ENCODE measurements at regions not wholly inside any gene's neighbourhood (a gene's known extent, or its start where the extent isn't known, plus 50 kb on each side); places are given as distances from the start of the nearest gene placed in this dataset.
A peak's percentile ranks its signal among the peaks of the same experiment; 100 is the strongest.

GRCh38 chr2:126480033-126480432 is 175.9 kb upstream of the GYPC start:
- no peaks in the 10 kb centered on the region for H3K4me1 Mint-ChIP-seq
- no peak for DNase-seq (ENCODE audit: low spot score)
- H3K36me3 Mint-ChIP-seq, result peaks cover 48% of the 10 kb centered on the region
- no peak overlapping the region for H3K27ac Mint-ChIP-seq
- no peak overlapping the region for H3K4me3 Mint-ChIP-seq
- POLR2A ChIA-PET, result no interaction called here
- no peak for TF ChIP-seq HMGA2 (CRISPR knock-in tag; IDR thresholded peaks at IDR 0.05)
- TF ChIP-seq ZBTB21 (CRISPR knock-in tag; IDR thresholded peaks at IDR 0.05; ENCODE audit: borderline replicate concordance), result no peak
- TF ChIP-seq SP1 (CRISPR knock-in tag; conservative IDR thresholded peaks at IDR 0.05), result no peak
- TF ChIP-seq ARID4B (CRISPR knock-in tag; IDR thresholded peaks at IDR 0.05; ENCODE audit: borderline replicate concordance), result no peak
- no peak for TF ChIP-seq ERG (CRISPR knock-in tag; IDR thresholded peaks at IDR 0.05)
- H3K27me3 Mint-ChIP-seq (ENCODE audit: low read depth), result no peaks in the 10 kb centered on the region
- ATAC-seq, result no peak
- H3K9me3 Mint-ChIP-seq, result peaks cover 72% of the 10 kb centered on the region
- CTCF ChIA-PET, result no interaction called here

GRCh38 chr2:126482582-126483464 is 173.1 kb upstream of the GYPC start:
- DNase-seq (ENCODE audit: low spot score) (no peak), ATAC-seq (peak; percentile 86)
- ChIA-PET POLR2A (no interaction called here), CTCF (interaction anchor here (1.4 kb wide), 1 partner anchor 21 kb away, joined by 4 read pairs; no protein-coding TSS in a partner anchor)
- H3K4me1 Mint-ChIP-seq, result no peaks in the 10 kb centered on the region
- H3K36me3 Mint-ChIP-seq, result peaks cover 41% of the 10 kb centered on the region
- no peak overlapping the region for H3K4me3 Mint-ChIP-seq
- TF ChIP-seq USF2 (CRISPR knock-in tag; IDR thresholded peaks at IDR 0.05) (0 out of 2 replicates have a peak, but pooled peaks have one; percentile 7), TCF7 (CRISPR knock-in tag; IDR thresholded peaks at IDR 0.05; ENCODE audit: low read depth) (no peak)
- no peak overlapping the region for H3K27ac Mint-ChIP-seq
- H3K9me3 Mint-ChIP-seq, result peaks cover 67% of the 10 kb centered on the region
- no peaks in the 10 kb centered on the region for H3K27me3 Mint-ChIP-seq (ENCODE audit: low read depth)

GRCh38 chr2:126494593-126494992 is 161.4 kb upstream of the GYPC start:
- Mint-ChIP-seq H3K4me3 (no peak overlapping the region), H3K9me3 (peaks cover 72% of the 10 kb centered on the region), H3K4me1 (no peaks in the 10 kb centered on the region), H3K27ac (no peak overlapping the region), H3K27me3 (ENCODE audit: low read depth) (peaks cover 14% of the 10 kb centered on the region), H3K36me3 (peaks cover 54% of the 10 kb centered on the region)
- no peak for TF ChIP-seq E2F4 (CRISPR knock-in tag; IDR thresholded peaks at IDR 0.05; ENCODE audit: borderline replicate concordance, low read depth)
- POLR2A ChIA-PET, result no interaction called here
- DNase-seq (ENCODE audit: low spot score) (no peak), ATAC-seq (no peak)
- CTCF ChIA-PET, result no interaction called here

- H3K9me3 Mint-ChIP-seq, result peaks cover 74% of the 10 kb centered on the region
- no peak overlapping the region for H3K4me3 Mint-ChIP-seq
- no peak overlapping the region for H3K27ac Mint-ChIP-seq
- ChIA-PET POLR2A (no interaction called here), CTCF (no interaction called here)
- no peak for ATAC-seq
- H3K27me3 Mint-ChIP-seq (ENCODE audit: low read depth), result peaks cover 14% of the 10 kb centered on the region
- no peaks in the 10 kb centered on the region for H3K4me1 Mint-ChIP-seq
- TF ChIP-seq ZNF121 (CRISPR knock-in tag; IDR thresholded peaks at IDR 0.05), result no peak
- no peak for TF ChIP-seq AR (CRISPR knock-in tag; IDR thresholded peaks at IDR 0.05)
- TF ChIP-seq ZNF396 (CRISPR knock-in tag; IDR thresholded peaks at IDR 0.05; ENCODE audit: borderline replicate concordance), result no peak
- TF ChIP-seq CREB1 (CRISPR knock-in tag; IDR thresholded peaks at IDR 0.05), result no peak
- TF ChIP-seq ZSCAN18 (CRISPR knock-in tag; IDR thresholded peaks at IDR 0.05), result no peak
- no peak for TF ChIP-seq EMX1 (CRISPR knock-in tag; IDR thresholded peaks at IDR 0.05)
- no peak for DNase-seq (ENCODE audit: low spot score)
- peaks cover 54% of the 10 kb centered on the region for H3K36me3 Mint-ChIP-seq
Measured at GRCh38 chr2:126495189-126495588, 160.8 kb upstream of the GYPC start.

Data from WTC11 (cell line).